ENCODE measurements at regions not wholly inside any gene's neighbourhood (a gene's known extent, or its start where the extent isn't known, plus 50 kb on each side); places are given as distances from the start of the nearest gene placed in this dataset.

DNA sequence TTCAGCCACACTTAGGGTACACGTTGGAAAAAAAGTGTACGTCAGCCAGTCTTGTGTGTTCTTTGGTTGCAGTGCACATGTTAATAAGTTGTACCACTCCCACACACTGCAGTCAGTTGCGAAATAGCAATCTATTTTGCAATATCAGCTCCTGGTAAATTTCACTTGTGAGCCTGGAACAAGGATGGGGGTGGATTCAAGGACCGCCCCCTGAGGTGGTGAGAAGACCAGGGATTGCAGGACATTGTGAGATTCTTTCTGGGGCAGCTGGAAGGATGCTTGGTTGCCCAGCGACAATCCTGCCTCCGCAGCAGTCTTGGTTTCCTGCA lies 78.6 kb upstream of the ZFHX3 start:
- no peak for ATAC-seq

DNA sequence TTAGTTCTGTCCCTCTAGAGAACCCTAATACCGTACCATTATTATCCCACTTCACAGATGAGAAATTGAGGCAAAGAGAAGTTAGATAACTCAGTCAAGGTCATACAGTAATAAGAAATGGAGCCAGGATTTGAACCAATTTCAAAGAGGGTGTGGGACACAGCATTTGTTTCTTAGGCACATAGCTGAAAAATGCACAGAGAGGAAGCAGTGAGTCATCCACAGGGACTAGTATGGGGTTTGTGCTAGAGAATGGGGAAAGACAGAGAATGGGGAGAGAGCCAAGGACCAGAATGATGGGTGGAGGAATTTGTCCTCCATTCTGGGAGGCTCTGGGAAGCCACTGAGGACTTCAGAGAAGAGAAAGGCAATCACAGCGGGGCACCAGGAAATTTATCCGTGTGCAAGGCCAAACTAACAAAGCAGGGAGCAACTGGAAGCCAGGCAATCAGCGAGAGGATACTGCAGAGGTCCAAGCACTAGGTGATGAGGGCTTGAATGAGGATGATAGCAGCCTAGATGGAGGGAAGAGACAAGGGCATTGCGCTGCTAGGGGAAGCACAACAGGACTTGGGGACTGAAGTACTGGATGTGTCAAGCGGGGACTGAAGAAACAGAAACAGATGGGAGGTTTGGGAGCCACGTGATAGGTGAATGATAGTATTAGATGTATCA lies 78.1 kb upstream of the ZFHX3 start:
- POLR2A ChIA-PET: no interaction called here
- H3K4me3 Mint-ChIP-seq: no peak overlapping the region
- H3K4me1 Mint-ChIP-seq (ENCODE audit: low read depth): peaks cover 9% of the 10 kb centered on the region
- ATAC-seq: no peak
- DNase-seq: no peak
- CTCF ChIA-PET: no interaction called here
- H3K36me3 Mint-ChIP-seq (ENCODE audit: low read depth): no peaks in the 10 kb centered on the region
- intact Hi-C loops (cut with micrococcal nuclease): no loop called here
- TF ChIP-seq, protein P1, sequence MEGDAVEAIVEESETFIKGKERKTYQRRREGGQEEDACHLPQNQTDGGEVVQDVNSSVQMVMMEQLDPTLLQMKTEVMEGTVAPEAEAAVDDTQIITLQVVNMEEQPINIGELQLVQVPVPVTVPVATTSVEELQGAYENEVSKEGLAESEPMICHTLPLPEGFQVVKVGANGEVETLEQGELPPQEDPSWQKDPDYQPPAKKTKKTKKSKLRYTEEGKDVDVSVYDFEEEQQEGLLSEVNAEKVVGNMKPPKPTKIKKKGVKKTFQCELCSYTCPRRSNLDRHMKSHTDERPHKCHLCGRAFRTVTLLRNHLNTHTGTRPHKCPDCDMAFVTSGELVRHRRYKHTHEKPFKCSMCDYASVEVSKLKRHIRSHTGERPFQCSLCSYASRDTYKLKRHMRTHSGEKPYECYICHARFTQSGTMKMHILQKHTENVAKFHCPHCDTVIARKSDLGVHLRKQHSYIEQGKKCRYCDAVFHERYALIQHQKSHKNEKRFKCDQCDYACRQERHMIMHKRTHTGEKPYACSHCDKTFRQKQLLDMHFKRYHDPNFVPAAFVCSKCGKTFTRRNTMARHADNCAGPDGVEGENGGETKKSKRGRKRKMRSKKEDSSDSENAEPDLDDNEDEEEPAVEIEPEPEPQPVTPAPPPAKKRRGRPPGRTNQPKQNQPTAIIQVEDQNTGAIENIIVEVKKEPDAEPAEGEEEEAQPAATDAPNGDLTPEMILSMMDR (IDR thresholded peaks at IDR 0.05): no peak
- H3K9me3 Mint-ChIP-seq: peaks cover 2% of the 10 kb centered on the region
- H3K27me3 Mint-ChIP-seq: peaks cover 2% of the 10 kb centered on the region
- no peak overlapping the region for H3K27ac Mint-ChIP-seq

More for the DNA sequence above, 78.6 kb upstream of the ZFHX3 start:
- POLR2A ChIA-PET: no interaction called here
- no peaks in the 10 kb centered on the region for H3K36me3 Mint-ChIP-seq (ENCODE audit: low read depth)
- TF ChIP-seq, protein P1 (IDR thresholded peaks at IDR 0.05): no peak
- DNase-seq: no peak
- no peak overlapping the region for H3K4me3 Mint-ChIP-seq
- intact Hi-C loops (cut with micrococcal nuclease): no loop called here
- H3K27ac Mint-ChIP-seq: no peak overlapping the region
- H3K9me3 Mint-ChIP-seq: peaks cover 3% of the 10 kb centered on the region
- H3K4me1 Mint-ChIP-seq (ENCODE audit: low read depth): peaks cover 9% of the 10 kb centered on the region
- CTCF ChIA-PET: no interaction called here
- H3K27me3 Mint-ChIP-seq: peaks cover 2% of the 10 kb centered on the region

DNA sequence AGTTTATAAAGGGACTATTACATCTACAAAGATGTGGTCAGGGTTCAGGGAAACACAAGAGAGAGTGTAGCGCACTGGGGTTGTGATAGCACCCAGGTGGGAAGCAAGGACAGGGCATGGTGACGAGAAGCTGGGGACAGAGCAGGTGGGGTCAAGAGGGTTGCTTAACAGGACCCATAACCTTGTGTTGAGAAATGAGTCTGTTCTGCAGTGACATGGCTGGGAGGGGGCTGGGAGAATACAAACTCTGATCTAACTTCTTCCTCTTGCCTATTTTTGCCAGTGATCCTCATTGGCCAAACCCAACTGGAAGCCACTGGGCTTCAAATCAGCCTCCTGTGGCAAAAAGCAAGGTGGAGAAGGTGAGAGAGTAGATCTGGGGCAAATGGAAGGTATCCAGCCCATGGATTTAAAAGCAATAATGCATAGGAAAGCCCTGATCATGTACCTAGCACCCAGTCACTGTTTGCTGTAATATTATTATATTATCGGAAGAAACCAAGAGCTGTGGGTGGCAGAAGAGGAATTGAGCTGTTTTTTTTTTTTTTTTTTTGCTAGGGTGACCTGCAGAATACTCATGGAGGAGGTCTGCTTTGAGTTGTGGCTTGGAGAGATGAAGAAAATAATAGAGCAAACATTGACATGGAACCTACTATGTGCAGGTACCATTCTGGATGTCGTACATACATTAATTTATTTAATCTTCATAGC lies 76.9 kb upstream of the ZFHX3 start:
- Mint-ChIP-seq H3K4me3 (no peak overlapping the region), H3K27me3 (peaks cover 2% of the 10 kb centered on the region), H3K36me3 (ENCODE audit: low read depth) (no peaks in the 10 kb centered on the region), H3K27ac (no peak overlapping the region), H3K4me1 (ENCODE audit: low read depth) (peaks cover 9% of the 10 kb centered on the region), H3K9me3 (peaks cover 2% of the 10 kb centered on the region)
- no peak for ATAC-seq
- ChIA-PET CTCF (no interaction called here), POLR2A (no interaction called here)
- TF ChIP-seq, protein P1 (IDR thresholded peaks at IDR 0.05): no peak
- intact Hi-C loops (cut with micrococcal nuclease): no loop called here
- no peak for DNase-seq

DNA sequence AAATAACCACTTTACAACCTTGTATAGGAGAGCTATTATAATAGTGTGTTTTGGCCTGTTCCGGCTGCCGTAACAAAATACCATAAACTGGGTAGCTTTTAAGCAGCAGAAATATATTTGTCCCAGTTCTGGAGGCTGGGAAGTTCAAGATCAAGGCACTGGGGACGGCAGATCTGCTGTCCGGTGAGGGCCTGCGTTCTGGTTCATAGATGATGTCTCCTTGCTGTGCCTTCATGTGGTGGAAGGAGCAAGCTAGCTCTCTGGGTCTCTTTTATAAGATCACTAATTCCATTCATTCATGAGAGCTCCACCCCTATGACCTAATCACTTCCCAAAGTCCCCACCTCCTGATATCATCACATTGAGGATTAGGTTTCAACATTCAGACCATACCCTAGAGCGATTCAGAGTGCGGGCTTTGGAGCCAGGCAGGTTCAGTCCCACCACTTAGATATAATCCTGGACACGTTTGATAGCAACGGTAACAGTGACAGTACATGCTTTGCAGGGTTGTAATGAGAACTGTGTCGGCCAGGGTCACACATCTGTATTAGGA lies 76.2 kb upstream of the ZFHX3 start:
- TF ChIP-seq, protein P1 (IDR thresholded peaks at IDR 0.05): no peak
- DNase-seq (no peak), ATAC-seq (no peak)
- no peak overlapping the region for H3K4me3 Mint-ChIP-seq
- H3K27me3 Mint-ChIP-seq: peaks cover 2% of the 10 kb centered on the region
- no peak overlapping the region for H3K27ac Mint-ChIP-seq
- H3K36me3 Mint-ChIP-seq (ENCODE audit: low read depth): no peaks in the 10 kb centered on the region
- CTCF ChIA-PET: no interaction called here
- H3K9me3 Mint-ChIP-seq: peaks cover 2% of the 10 kb centered on the region
- peaks cover 9% of the 10 kb centered on the region for H3K4me1 Mint-ChIP-seq (ENCODE audit: low read depth)
- intact Hi-C loops (cut with micrococcal nuclease): no loop called here
- POLR2A ChIA-PET: interaction anchor here (0.6 kb wide), 1 partner anchor 54 kb away, joined by 3 read pairs; no protein-coding TSS in a partner anchor
